H1 (cell line): ENCODE measurements at regions not wholly inside any gene's neighbourhood (a gene's known extent, or its start where the extent isn't known, plus 50 kb on each side); places are given as distances from the start of the nearest gene placed in this dataset.

Experiments used
- CTCF ChIA-PET: fragments of 300-600 bp; sonication (Branson Sonifier 250); formaldehyde crosslinking; loops from one replicate; lab custom pipeline; 2021; ENCODE audit not compliant: partially characterized antibody; lab: Charles Lee
- POLR2A ChIA-PET: fragments of 300-600 bp; sonication (Branson Sonifier 250); formaldehyde crosslinking; loops from one replicate; lab custom pipeline; 2021; ENCODE audit warnings: inconsistent platforms; ENCODE audit not compliant: partially characterized antibody; lab: Charles Lee
- DNase-seq, 2 experiments: peaks; one replicate each; pipeline versions ENCODE4 v3.0.0 to v3.0.0-alpha.2; 2010 to 2022; ENCODE audit warnings: low spot score in 2 of 2, low read depth in 1 of 2, mixed read lengths in 1 of 2
- FAIRE-seq: peaks from 2 replicates; lab custom pipeline; 2011; peaks lifted over from hg19 to GRCh38; lab: Jason Lieb, UNC
- H2AFZ ChIP-seq: 2 replicates; pipeline ENCODE4 v1.8.1; 2012; ENCODE audit warnings: low read length, inconsistent platforms
- H2AK5ac ChIP-seq: 2 replicates; pipeline ENCODE4 v1.6.1; 2013; ENCODE audit warnings: low read depth, low read length
- H2BK120ac ChIP-seq: replicated peaks from 2 replicates; pipeline ENCODE3; 2013; ENCODE audit warnings: low read depth, low read length, inconsistent platforms
- H2BK12ac ChIP-seq: 2 replicates; pipeline ENCODE4 v1.6.1; 2013; ENCODE audit warnings: low read depth, low read length
- H2BK15ac ChIP-seq: 2 replicates; pipeline ENCODE4 v1.6.1; 2013; ENCODE audit warnings: low read length
- H2BK20ac ChIP-seq: 2 replicates; pipeline ENCODE4 v1.6.1; 2013; ENCODE audit warnings: low read length
- H2BK5ac ChIP-seq: 2 replicates; pipeline ENCODE4 v1.6.1; 2013; ENCODE audit warnings: low read depth, low read length
- H3K14ac ChIP-seq: 2 replicates; pipeline ENCODE4 v1.6.1; 2013; ENCODE audit warnings: inconsistent platforms; ENCODE audit not compliant: insufficient read length
- H3K18ac ChIP-seq: 2 replicates; pipeline ENCODE4 v1.6.1; 2013; ENCODE audit warnings: low read length; ENCODE audit errors: extremely low read depth
- H3K23ac ChIP-seq: 2 replicates; pipeline ENCODE4 v1.6.1; 2013; ENCODE audit warnings: inconsistent platforms; ENCODE audit not compliant: insufficient read length
- H3K23me2 ChIP-seq: 2 replicates; pipeline ENCODE4 v1.6.1; 2013; ENCODE audit warnings: low read depth, low read length
- H3K27ac ChIP-seq: 2 replicates; pipeline ENCODE4 v1.6.1; 2011; ENCODE audit warnings: low read depth, low read length, inconsistent platforms
- H3K27me3 ChIP-seq, 4 experiments: replicated peaks in 1 of 4; 1 replicate in 1 of 4; 2 replicates in 3 of 4; pipeline versions ENCODE4 v1.6.1 to v1.8.1; 2011 to 2013; ENCODE audit warnings: low read length in 3 of 4, mild to moderate bottlenecking in 3 of 4, inconsistent platforms in 2 of 4, mixed read lengths in 2 of 4, moderate library complexity in 1 of 4; ENCODE audit not compliant: control insufficient read depth in 3 of 4, insufficient read depth in 3 of 4; ENCODE audit errors: extremely low read depth in 1 of 4
- H3K36me3 ChIP-seq, 4 experiments: 2 replicates each; pipeline versions ENCODE4 v1.6.1 to v1.8.1; 2011 to 2013; ENCODE audit warnings: mild to moderate bottlenecking in 4 of 4, low read length in 3 of 4, moderate library complexity in 2 of 4, control low read depth in 1 of 4, inconsistent platforms in 1 of 4; ENCODE audit not compliant: insufficient read depth in 4 of 4, control insufficient read depth in 2 of 4
- H3K4ac ChIP-seq: replicated peaks from 2 replicates; pipeline ENCODE3; 2013; ENCODE audit warnings: low read length, low read depth, mixed read lengths, inconsistent platforms; ENCODE audit not compliant: insufficient read length
- H3K4me1 ChIP-seq, 4 experiments: replicated peaks in 1 of 4; 1 replicate in 1 of 4; 2 replicates in 3 of 4; pipeline versions ENCODE4 v1.6.1 to v1.8.1; 2011 to 2013; ENCODE audit warnings: low read length in 3 of 4, inconsistent platforms in 2 of 4, mixed read lengths in 1 of 4; ENCODE audit not compliant: insufficient read depth in 4 of 4, control insufficient read depth in 3 of 4
- H3K4me2 ChIP-seq, 2 experiments: 2 replicates each; pipeline versions ENCODE4 v1.6.1 to v1.8.1; 2011 to 2013; ENCODE audit warnings: low read depth in 2 of 2, low read length in 2 of 2, control low read depth in 1 of 2, inconsistent platforms in 1 of 2, mild to moderate bottlenecking in 1 of 2; ENCODE audit not compliant: insufficient read depth in 1 of 2
- H3K4me3 ChIP-seq, 4 experiments: fragments of 200-600, 300-600 bp in 1 of 4; sonication (generic), shearing (Covaris generic), sonication (Bioruptor Twin) in 1 of 4; 2 replicates each; pipeline versions ENCODE4 v1.5.1 to v1.8.1; 2011 to 2016; ENCODE audit warnings: low read length in 4 of 4, low read depth in 3 of 4, control low read depth in 2 of 4, inconsistent platforms in 2 of 4, mild to moderate bottlenecking in 2 of 4, mixed read lengths in 1 of 4, moderate library complexity in 1 of 4; ENCODE audit not compliant: insufficient read depth in 2 of 4; ENCODE audit errors: extremely low read depth in 1 of 4
- H3K56ac ChIP-seq: replicated peaks from 2 replicates; pipeline ENCODE3; 2013; ENCODE audit warnings: low read depth, mild to moderate bottlenecking, mixed read lengths, low read length, inconsistent platforms; ENCODE audit not compliant: insufficient read length
- H3K79me1 ChIP-seq: 2 replicates; pipeline ENCODE4 v1.6.1; 2013; ENCODE audit warnings: low read depth, low read length, control low read depth
- H3K79me2 ChIP-seq, 2 experiments: 2 replicates each; pipeline versions ENCODE4 v1.6.1 to v1.8.1; 2012 to 2013; ENCODE audit warnings: low read length in 2 of 2, mild to moderate bottlenecking in 2 of 2, inconsistent platforms in 1 of 2; ENCODE audit not compliant: insufficient read depth in 2 of 2, control insufficient read depth in 1 of 2
- H3K9ac ChIP-seq, 4 experiments: replicated peaks in 1 of 4; 1 replicate in 1 of 4; 2 replicates in 3 of 4; pipeline versions ENCODE4 v1.6.1 to v1.8.1; 2011 to 2013; ENCODE audit warnings: low read depth in 3 of 4, low read length in 3 of 4, control low read depth in 2 of 4, mild to moderate bottlenecking in 2 of 4, moderate library complexity in 2 of 4, inconsistent platforms in 1 of 4; ENCODE audit errors: extremely low read depth in 1 of 4
- H3K9me3 ChIP-seq, 2 experiments: 2 replicates each; pipeline versions ENCODE4 v1.6.1 to v1.8.1; 2012 to 2013; ENCODE audit warnings: mild to moderate bottlenecking in 2 of 2, moderate library complexity in 2 of 2, control low read depth in 1 of 2, inconsistent platforms in 1 of 2, low read depth in 1 of 2, low read length in 1 of 2, mixed read lengths in 1 of 2; ENCODE audit not compliant: insufficient read depth in 2 of 2
- H4K20me1 ChIP-seq, 2 experiments: replicated peaks in 1 of 2; 2 replicates each; pipeline versions ENCODE3 to v1.8.1; 2011 to 2013; ENCODE audit warnings: inconsistent platforms in 2 of 2, low read length in 2 of 2, mild to moderate bottlenecking in 1 of 2; ENCODE audit not compliant: insufficient read depth in 2 of 2, control insufficient read depth in 1 of 2
- H4K5ac ChIP-seq: 2 replicates; pipeline ENCODE4 v1.6.1; 2013; ENCODE audit warnings: low read length, low read depth, mixed read lengths, inconsistent platforms; ENCODE audit not compliant: insufficient read length
- H4K8ac ChIP-seq: 2 replicates; pipeline ENCODE4 v1.8.0; 2013; ENCODE audit warnings: mild to moderate bottlenecking, moderate library complexity, low read length, inconsistent platforms; ENCODE audit not compliant: insufficient read depth; ENCODE audit errors: extremely low read depth
- H4K91ac ChIP-seq: replicated peaks from 2 replicates; pipeline ENCODE3; 2013; ENCODE audit warnings: low read length, mixed read lengths, inconsistent platforms; ENCODE audit not compliant: insufficient read length
- ATF2 ChIP-seq: IDR thresholded peaks from 2 replicates; pipeline ENCODE4 v1.6.1; 2012; ENCODE audit warnings: low read length, inconsistent platforms
- BCL11A ChIP-seq, 2 experiments: IDR thresholded peaks; one replicate each; pipeline ENCODE4 v1.6.1; 2011; ENCODE audit warnings: low read depth in 2 of 2, low read length in 2 of 2, mild to moderate bottlenecking in 2 of 2
- CTBP2 ChIP-seq: IDR thresholded peaks from 2 replicates; pipeline ENCODE4 v1.7.0; 2011; ENCODE audit warnings: borderline replicate concordance, mild to moderate bottlenecking, moderate library complexity, mixed read lengths, low read length; ENCODE audit not compliant: insufficient read depth, insufficient read length
- E2F6 ChIP-seq: IDR thresholded peaks from 2 replicates; pipeline ENCODE4 v1.6.1; 2012; ENCODE audit warnings: inconsistent platforms
- GTF2F1 ChIP-seq: IDR thresholded peaks from 2 replicates; pipeline ENCODE4 v1.6.1; 2012; ENCODE audit warnings: low read depth, low read length, improper control_type of control experiment, borderline replicate concordance
- HDAC2 ChIP-seq, 2 experiments: fragments of 300-600 bp in 1 of 2; sonication (generic) in 1 of 2; IDR thresholded peaks; 2 replicates each; pipeline ENCODE4 v1.6.1; 2011 to 2012; ENCODE audit warnings: low read depth in 2 of 2, low read length in 2 of 2, mild to moderate bottlenecking in 2 of 2, moderate library complexity in 2 of 2, borderline replicate concordance in 1 of 2, inconsistent platforms in 1 of 2
- KDM5A ChIP-seq: fragments of 200-600 bp; IDR thresholded peaks from 2 replicates; pipeline ENCODE4 v1.7.1; 2012; ENCODE audit warnings: mild to moderate bottlenecking, low read length, inconsistent platforms, mixed read lengths
- SRF ChIP-seq: IDR thresholded peaks from 2 replicates; pipeline ENCODE4 v1.6.1; 2011; ENCODE audit warnings: mild to moderate bottlenecking, low read depth, low read length, moderate library complexity
- TAF7 ChIP-seq: optimal IDR thresholded peaks from 2 replicates; pipeline ENCODE3; 2011; ENCODE audit warnings: low read depth, mild to moderate bottlenecking, inconsistent platforms, low read length, moderate library complexity, borderline replicate concordance
- TCF12 ChIP-seq: IDR thresholded peaks from 2 replicates; pipeline ENCODE4 v1.6.1; 2011; ENCODE audit warnings: low read depth, mild to moderate bottlenecking, low read length
- TEAD4 ChIP-seq: IDR thresholded peaks from 2 replicates; pipeline ENCODE4 v1.6.1; 2012; ENCODE audit warnings: low read depth, low read length, inconsistent platforms, mixed read lengths
- ZNF274 ChIP-seq: IDR thresholded peaks from 2 replicates; pipeline ENCODE4 v1.7.0; 2012; ENCODE audit warnings: low read length, borderline replicate concordance; ENCODE audit errors: extremely low read depth
- WGBS, 2 experiments: shearing (Covaris generic) in 1 of 2; methylation state at CpG; one replicate each; pipeline versions ENCODE4 v1.1.6 to v1.1.7; 2013 to 2015; ENCODE audit warnings: low lambda C conversion rate in 2 of 2, mixed read lengths in 2 of 2, inconsistent platforms in 1 of 2, low coverage in 1 of 2, missing lambda C conversion rate in 1 of 2; ENCODE audit not compliant: insufficient replicate concordance in 2 of 2, insufficient coverage in 1 of 2, insufficient read length in 1 of 2; ENCODE audit errors: extremely low coverage in 1 of 2, missing lambda C conversion rate in 1 of 2; 5-methylcytosine and 5-hydroxymethylcytosine counted together

- DNase-seq, result no peak
- Histone ChIP-seq H3K4ac (no peak overlapping the region), H3K79me2 (no peaks in the 10 kb centered on the region), H4K20me1 (no peaks in the 10 kb centered on the region), H3K27me3 (peaks cover 0 to 1% (median 0%) of the 10 kb centered on the region in 4 experiments; a peak in 2 of 7 replicates), H3K14ac (no peak overlapping the region), H3K4me1 (peaks cover 0 to 3% (median 0%) of the 10 kb centered on the region in 4 experiments; a peak in 2 of 7 replicates), H3K79me1 (no peaks in the 10 kb centered on the region), H3K23ac (no peak overlapping the region), H3K9ac (no peak overlapping the region), H2AFZ (no peak overlapping the region), H3K9me3 (no peaks in the 10 kb centered on the region; a peak in 1 of 4 replicates), H4K8ac (no peak overlapping the region), H2BK12ac (no peak overlapping the region), H2BK20ac (no peak overlapping the region), H2BK5ac (no peak overlapping the region), H2BK15ac (no peak overlapping the region), H3K4me2 (no peak overlapping the region), H2AK5ac (no peak overlapping the region), H3K36me3 (no peaks in the 10 kb centered on the region), H3K4me3 (no peak overlapping the region), H3K18ac (no peak overlapping the region), H2BK120ac (no peak overlapping the region), H3K23me2 (no peaks in the 10 kb centered on the region), H4K91ac (no peak overlapping the region), H3K27ac (no peak overlapping the region), H3K56ac (no peak overlapping the region), H4K5ac (no peak overlapping the region)
- ChIA-PET POLR2A (no interaction called here), CTCF (interaction anchor here (0.7 kb wide), 1 partner anchor 103 kb away, joined by 3 read pairs; no protein-coding TSS in a partner anchor)
- 61% methylated on average over 1 of the region's 1 CpG; no CpG with 5 or more reads in 1 of the 2 experiments for WGBS, 2 experiments
- FAIRE-seq, result no peak
- TF ChIP-seq E2F6, result no peak
- TF ChIP-seq BCL11A (IDR thresholded peaks at IDR 0.05; ENCODE audit: low read depth in 2 of 2, low read length in 2 of 2), result no peak
- no peak for TF ChIP-seq ATF2
- no peak for TF ChIP-seq CTBP2
- no peak for TF ChIP-seq TAF7
- no peak for TF ChIP-seq ZNF274
- no peak for TF ChIP-seq SRF
- no peak for TF ChIP-seq KDM5A
- no peak for TF ChIP-seq GTF2F1
- no peak for TF ChIP-seq HDAC2 (IDR thresholded peaks at IDR 0.05; ENCODE audit: borderline replicate concordance in 1 of 2, low read depth in 2 of 2, low read length in 2 of 2)
- no peak for TF ChIP-seq TEAD4
- no peak for TF ChIP-seq TCF12
Observed at GRCh38 chr11:33638608-33639007, 62.0 kb downstream of the C11orf91 start.
